Lower lobe of right lung (tissue), 2 donors: ENCODE measurements at regions not wholly inside any gene's neighbourhood (a gene's known extent, or its start where the extent isn't known, plus 50 kb on each side); places are given as distances from the start of the nearest gene placed in this dataset.

Experiments used
- ATAC-seq, 2 donors: fragments of 200-7000 bp; cut with Tn5 transposase; one replicate each; pipeline ENCODE4 v1.9.1; 2020 to 2022; ENCODE audit warnings: mild to moderate bottlenecking in 2 of 2, moderate library complexity in 2 of 2
- DNase-seq: peaks from one replicate; pipeline ENCODE4 v3.0.0-alpha.2; 2020
- H3K27ac ChIP-seq: fragments of 200-600 bp; one replicate; pipeline ENCODE4 v1.8.0; 2022
- H3K27me3 ChIP-seq: fragments of 200-600 bp; one replicate; pipeline ENCODE4 v1.8.0; 2022; ENCODE audit warnings: low read depth
- H3K36me3 ChIP-seq: fragments of 200-600 bp; one replicate; pipeline ENCODE4 v1.8.0; 2022; ENCODE audit warnings: mild to moderate bottlenecking
- H3K4me1 ChIP-seq: fragments of 200-600 bp; one replicate; pipeline ENCODE4 v1.8.0; 2022
- H3K4me3 ChIP-seq: fragments of 200-600 bp; one replicate; pipeline ENCODE4 v1.8.0; 2022; ENCODE audit warnings: mild to moderate bottlenecking
- H3K9me3 ChIP-seq: fragments of 200-600 bp; one replicate; pipeline ENCODE4 v1.8.0; 2022
- intact Hi-C: fragments of 100-400 bp; cut with DNase I; formaldehyde crosslinking; loops from one replicate; pipeline ENCODE4 v1.11.0; 2022
- TF ChIP-seq, protein P1 (sequence below): fragments of 200-600 bp; IDR thresholded peaks from one replicate; pipeline ENCODE4 v1.8.0; 2022; ENCODE audit warnings: antibody characterized with exemption, mild to moderate bottlenecking
- donor health status: DM: no; HTN: yes; CAD: no; lungs with severe emphysema.

GRCh38 chr6:106910999-106911949 lies 63.3 kb downstream of the CD24 start:
- intact Hi-C loops, result no loop called here
- TF ChIP-seq, protein P1, sequence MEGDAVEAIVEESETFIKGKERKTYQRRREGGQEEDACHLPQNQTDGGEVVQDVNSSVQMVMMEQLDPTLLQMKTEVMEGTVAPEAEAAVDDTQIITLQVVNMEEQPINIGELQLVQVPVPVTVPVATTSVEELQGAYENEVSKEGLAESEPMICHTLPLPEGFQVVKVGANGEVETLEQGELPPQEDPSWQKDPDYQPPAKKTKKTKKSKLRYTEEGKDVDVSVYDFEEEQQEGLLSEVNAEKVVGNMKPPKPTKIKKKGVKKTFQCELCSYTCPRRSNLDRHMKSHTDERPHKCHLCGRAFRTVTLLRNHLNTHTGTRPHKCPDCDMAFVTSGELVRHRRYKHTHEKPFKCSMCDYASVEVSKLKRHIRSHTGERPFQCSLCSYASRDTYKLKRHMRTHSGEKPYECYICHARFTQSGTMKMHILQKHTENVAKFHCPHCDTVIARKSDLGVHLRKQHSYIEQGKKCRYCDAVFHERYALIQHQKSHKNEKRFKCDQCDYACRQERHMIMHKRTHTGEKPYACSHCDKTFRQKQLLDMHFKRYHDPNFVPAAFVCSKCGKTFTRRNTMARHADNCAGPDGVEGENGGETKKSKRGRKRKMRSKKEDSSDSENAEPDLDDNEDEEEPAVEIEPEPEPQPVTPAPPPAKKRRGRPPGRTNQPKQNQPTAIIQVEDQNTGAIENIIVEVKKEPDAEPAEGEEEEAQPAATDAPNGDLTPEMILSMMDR, result no peak
- Histone ChIP-seq H3K27me3 (no peaks in the 10 kb centered on the region), H3K9me3 (no peaks in the 10 kb centered on the region), H3K36me3 (no peaks in the 10 kb centered on the region), H3K27ac (no peak overlapping the region), H3K4me1 (no peaks in the 10 kb centered on the region), H3K4me3 (no peak overlapping the region)
- DNase-seq (no peak), ATAC-seq (peak; percentile 42 to 59)

DNA sequence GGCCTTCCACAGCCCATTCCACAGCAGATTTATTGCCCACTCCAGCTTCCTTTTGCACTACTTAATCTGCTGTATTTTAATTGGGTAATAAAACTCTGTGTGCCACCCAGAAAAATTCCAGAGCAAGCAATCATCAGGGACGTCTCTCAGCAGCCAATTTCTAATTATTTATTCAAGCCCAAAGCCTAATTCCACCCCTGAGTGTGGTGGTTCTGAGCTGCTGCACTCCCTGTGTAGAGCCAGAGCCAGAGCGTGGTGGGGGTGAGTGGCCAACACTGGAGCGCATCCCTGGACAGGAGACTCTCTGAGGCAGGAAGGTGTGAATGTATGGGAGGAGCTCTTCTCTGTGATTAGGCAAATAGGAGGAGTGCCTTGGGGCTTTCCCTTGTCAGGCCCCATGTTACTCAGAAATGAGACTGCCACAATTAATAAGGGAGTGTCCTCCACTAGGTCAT lies 66.1 kb downstream of the CD24 start:
- Histone ChIP-seq H3K9me3 (no peaks in the 10 kb centered on the region), H3K4me3 (no peak overlapping the region), H3K4me1 (no peaks in the 10 kb centered on the region), H3K27ac (no peak overlapping the region), H3K27me3 (no peaks in the 10 kb centered on the region), H3K36me3 (no peaks in the 10 kb centered on the region)
- DNase-seq, result no peak
- intact Hi-C loops, result no loop called here
- TF ChIP-seq, protein P1, result no peak
- no peak for ATAC-seq

- TF ChIP-seq, protein P1, result no peak
- no peak for DNase-seq
- ATAC-seq, result no peak
- H3K27me3 ChIP-seq, result no peaks in the 10 kb centered on the region
- no peak overlapping the region for H3K27ac ChIP-seq
- intact Hi-C loops, result no loop called here
- H3K4me1 ChIP-seq, result no peaks in the 10 kb centered on the region
- no peaks in the 10 kb centered on the region for H3K9me3 ChIP-seq
- H3K4me3 ChIP-seq, result no peak overlapping the region
- H3K36me3 ChIP-seq, result no peaks in the 10 kb centered on the region
Measured at GRCh38 chr6:106907754-106908153, 66.8 kb downstream of the CD24 start.

DNA sequence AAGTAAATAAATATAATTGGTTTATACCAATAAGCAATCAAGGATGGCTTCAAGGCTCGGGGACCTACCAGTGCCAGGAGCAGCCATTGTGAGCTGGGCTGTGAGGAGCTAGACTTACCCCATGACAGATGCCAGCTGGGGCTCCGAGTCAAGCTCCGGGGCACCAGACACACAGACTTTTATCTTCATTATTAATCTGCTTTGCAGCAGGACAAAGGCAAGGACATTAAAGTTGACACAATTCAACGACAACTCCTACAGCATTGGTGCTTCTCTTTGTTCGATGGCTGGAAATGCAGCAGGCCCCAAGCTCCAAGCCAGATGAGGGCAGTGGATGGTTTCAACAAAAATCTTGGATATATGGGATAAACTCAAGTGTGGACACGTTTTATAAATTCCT lies 68.3 kb downstream of the CD24 start:
- TF ChIP-seq, protein P1, result no peak
- peaks cover 6% of the 10 kb centered on the region for H3K9me3 ChIP-seq
- no peaks in the 10 kb centered on the region for H3K27me3 ChIP-seq
- DNase-seq (no peak), ATAC-seq (no peak)
- intact Hi-C loops, result no loop called here
- H3K27ac ChIP-seq, result no peak overlapping the region
- H3K4me1 ChIP-seq, result no peaks in the 10 kb centered on the region
- no peaks in the 10 kb centered on the region for H3K36me3 ChIP-seq
- no peak overlapping the region for H3K4me3 ChIP-seq

- ATAC-seq, result no peak
- no peak for DNase-seq
- Histone ChIP-seq H3K4me3 (no peak overlapping the region), H3K4me1 (no peaks in the 10 kb centered on the region), H3K36me3 (no peaks in the 10 kb centered on the region), H3K27ac (no peak overlapping the region), H3K27me3 (no peaks in the 10 kb centered on the region), H3K9me3 (peaks cover 9% of the 10 kb centered on the region)
- TF ChIP-seq, protein P1, result no peak
- intact Hi-C loops, result no loop called here
Measured at GRCh38 chr6:106903299-106903698, 71.2 kb downstream of the CD24 start.
